Transverse colon (tissue), 4 donors: ENCODE measurements at regions not wholly inside any gene's neighbourhood (a gene's known extent, or its start where the extent isn't known, plus 50 kb on each side); places are given as distances from the start of the nearest gene placed in this dataset.

Source experiments
- DNase-seq: peaks from one replicate; pipeline ENCODE4 v3.0.0-alpha.2; 2019
- H3K27ac ChIP-seq, 4 donors: fragments of 200-600 bp; sonication (generic); 2 replicates each; pipeline ENCODE4 v1.5.1; 2016 to 2018; ENCODE audit warnings: inconsistent platforms in 4 of 4
- H3K27me3 ChIP-seq: fragments of 200-600 bp; sonication (generic); 2 replicates; pipeline ENCODE4 v1.5.1; 2017; ENCODE audit warnings: inconsistent platforms
- H3K36me3 ChIP-seq, 4 donors: fragments of 200-600 bp; sonication (generic); 2 replicates each; pipeline ENCODE4 v1.5.1; 2017 to 2019; ENCODE audit warnings: inconsistent platforms in 4 of 4
- H3K4me1 ChIP-seq, 4 donors: fragments of 200-600 bp; sonication (generic); 2 replicates each; pipeline ENCODE4 v1.5.1; 2017 to 2020; ENCODE audit warnings: inconsistent platforms in 4 of 4
- H3K4me3 ChIP-seq, 4 donors: fragments of 200-600 bp; sonication (generic); 1 replicate in 1 of 4; 2 replicates in 3 of 4; pipeline versions ENCODE4 v1.5.1 to v1.6.1; 2017 to 2019; ENCODE audit warnings: inconsistent platforms in 4 of 4
- H3K9me3 ChIP-seq, 2 donors: fragments of 200-600 bp; sonication (generic); 2 replicates each; pipeline ENCODE4 v1.5.1; 2017 to 2019; ENCODE audit warnings: inconsistent platforms in 2 of 2
- CTCF ChIP-seq, 5 experiments: fragments of 200-600 bp in 3 of 5; fragments of 450-650 bp in 2 of 5; sonication (generic) in 3 of 5; IDR thresholded peaks; 1 replicate in 2 of 5; 2 replicates in 3 of 5; pipeline ENCODE4 v1.5.1; 2016 to 2017; ENCODE audit warnings: antibody characterized with exemption in 5 of 5, inconsistent platforms in 3 of 5, mild to moderate bottlenecking in 2 of 5, moderate library complexity in 1 of 5
- EP300 ChIP-seq: sonication (generic); formaldehyde crosslinking; IDR thresholded peaks from one replicate; pipeline ENCODE4 v1.6.1; 2017; ENCODE audit warnings: antibody characterized with exemption, low read depth
- POLR2A ChIP-seq: fragments of 450-650 bp; IDR thresholded peaks from one replicate; pipeline ENCODE4 v1.6.1; 2016; ENCODE audit warnings: antibody characterized with exemption, mild to moderate bottlenecking, moderate library complexity
- POLR2AphosphoS5 ChIP-seq, 3 donors: sonication (generic); formaldehyde crosslinking; IDR thresholded peaks; one replicate each; pipeline ENCODE4 v1.6.1; 2016; ENCODE audit warnings: antibody characterized with exemption in 3 of 3
- WGBS, 2 donors: methylation state at CpG; one replicate each; pipeline ENCODE4 v1.1.5; 2018; ENCODE audit warnings: low coverage in 1 of 2; 5-methylcytosine and 5-hydroxymethylcytosine counted together
- in situ Hi-C, 4 donors: fragments of 200-750 bp; cut with MboI; loops; one replicate each; pipeline versions ENCODE4 v1.15.0 to v1.15.1; 2017; ENCODE audit warnings: low sequenced_read_pairs in 3 of 4, low pct_ligation_motif_present in 1 of 4, low pct_unique_long_range_greater_than_20kb in 1 of 4
- intact Hi-C: fragments of 100-400 bp; cut with DNase I; formaldehyde crosslinking; loops from one replicate; pipeline ENCODE4 v1.15.1; 2023; ENCODE audit warnings: low total_unique reads

DNA sequence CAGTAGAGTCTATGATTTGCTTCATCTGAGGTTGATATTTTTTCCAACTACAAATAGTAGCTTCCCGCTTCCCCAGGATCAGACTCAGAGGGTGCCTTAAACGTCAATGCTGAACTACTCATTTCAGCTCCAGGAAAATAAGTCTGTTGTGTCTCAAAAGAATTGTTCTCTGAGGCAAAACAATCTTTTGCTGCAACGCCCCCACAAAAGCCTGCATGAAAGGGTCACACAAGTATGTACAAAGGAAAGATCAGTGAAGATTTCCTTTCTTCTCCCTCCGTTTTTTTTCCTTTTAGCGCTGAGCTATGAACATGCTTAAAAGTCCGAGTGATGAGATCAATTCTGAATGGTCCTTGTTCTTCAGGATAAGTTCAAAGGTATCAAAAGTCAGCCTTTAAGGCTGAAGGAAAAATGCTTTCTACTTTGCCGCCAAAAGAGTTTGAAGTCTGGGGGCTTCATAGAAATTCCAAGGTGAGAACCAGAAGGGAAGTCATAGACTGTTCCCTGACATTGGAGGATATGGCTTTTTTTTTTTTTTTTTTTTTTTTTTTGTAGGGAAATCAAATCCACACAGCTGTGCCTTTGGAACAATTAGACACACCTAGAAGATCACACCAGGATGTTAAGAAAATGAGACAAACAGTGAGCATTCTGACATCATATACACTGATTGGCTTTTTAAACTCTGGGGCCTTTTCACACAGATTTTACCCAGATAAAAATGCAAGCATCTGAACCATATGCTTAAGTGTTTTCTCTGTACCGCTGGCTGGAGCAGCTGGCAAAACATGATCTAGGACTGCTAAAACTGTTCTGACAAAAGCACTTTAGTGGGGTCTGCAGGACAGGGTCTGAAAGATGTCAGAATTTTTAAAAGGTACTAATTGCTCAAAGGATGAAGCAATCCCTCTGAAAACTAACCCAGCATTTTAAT is 329.3 kb downstream of the ENC1 start:
- in situ Hi-C loops (no loop called here), intact Hi-C loops (no loop called here)
- H3K27me3 ChIP-seq, result no peaks in the 10 kb centered on the region
- H3K36me3 ChIP-seq, result no peaks in the 10 kb centered on the region
- H3K27ac ChIP-seq, result no peak overlapping the region
- TF ChIP-seq POLR2A (no peak), CTCF (IDR thresholded peaks at IDR 0.05) (no peak), POLR2AphosphoS5 (IDR thresholded peaks at IDR 0.05) (no peak), EP300 (no peak)
- H3K4me1 ChIP-seq, result no peaks in the 10 kb centered on the region
- H3K4me3 ChIP-seq, result no peak overlapping the region
- WGBS, 2 donors, result 78 to 81% methylated on average over 7 to 8 of the region's 8 CpGs
- no peaks in the 10 kb centered on the region for H3K9me3 ChIP-seq
- DNase-seq, result no peak

DNA sequence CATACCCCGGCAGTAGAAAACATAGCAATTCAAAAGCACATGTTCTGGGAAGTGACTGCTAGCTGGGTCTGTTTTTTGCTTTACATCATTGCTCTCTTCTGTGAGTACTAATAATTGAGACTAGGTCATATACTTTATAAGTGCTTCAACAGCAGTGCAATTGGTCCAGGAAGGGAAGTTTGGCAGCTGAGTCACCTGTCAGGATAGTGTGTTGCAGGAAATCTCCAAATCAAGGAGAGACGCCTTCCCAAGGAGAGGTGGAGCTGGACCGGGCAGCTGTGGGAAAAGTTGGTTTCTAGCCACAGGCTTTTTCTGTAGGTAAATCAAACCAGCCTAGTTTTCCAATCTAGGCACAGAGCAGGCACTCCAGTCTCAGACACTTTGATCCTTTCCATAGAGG is 330.1 kb downstream of the ENC1 start:
- WGBS, 2 donors, result 78 to 90% methylated on average over 2 to 3 of the region's 3 CpGs
- TF ChIP-seq POLR2AphosphoS5 (IDR thresholded peaks at IDR 0.05), result no peak
- TF ChIP-seq POLR2A, result no peak
- TF ChIP-seq CTCF (IDR thresholded peaks at IDR 0.05), result no peak
- no peak for TF ChIP-seq EP300
- intact Hi-C loops, result no loop called here
- no peaks in the 10 kb centered on the region for H3K4me1 ChIP-seq
- in situ Hi-C loops, result no loop called here
- no peak overlapping the region for H3K27ac ChIP-seq
- no peak overlapping the region for H3K4me3 ChIP-seq
- H3K27me3 ChIP-seq, result no peaks in the 10 kb centered on the region
- no peaks in the 10 kb centered on the region for H3K36me3 ChIP-seq
- DNase-seq, result no peak
- no peaks in the 10 kb centered on the region for H3K9me3 ChIP-seq

DNA sequence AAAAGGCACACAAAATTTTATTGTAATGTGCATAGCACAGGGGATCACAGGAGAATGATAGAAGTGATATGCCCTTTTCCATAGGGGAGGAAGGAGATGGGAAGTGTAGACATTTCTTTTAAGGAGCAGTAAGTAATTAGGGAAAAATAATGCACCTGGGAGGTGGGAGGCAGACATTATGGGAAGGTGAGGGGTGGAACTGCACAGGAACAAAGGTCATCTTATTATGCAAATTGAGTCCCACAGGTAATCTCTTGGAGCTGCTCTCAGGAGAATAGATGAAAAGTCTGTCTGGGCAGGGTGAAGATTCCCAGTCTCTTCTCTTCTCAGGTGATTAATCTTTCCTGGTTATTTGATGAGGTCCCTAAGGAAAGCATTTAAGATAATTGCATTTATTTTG is 331.5 kb downstream of the ENC1 start:
- H3K4me1 ChIP-seq, result no peaks in the 10 kb centered on the region
- DNase-seq, result no peak
- intact Hi-C loops (no loop called here), in situ Hi-C loops (no loop called here)
- TF ChIP-seq CTCF (IDR thresholded peaks at IDR 0.05) (no peak), EP300 (no peak), POLR2A (no peak), POLR2AphosphoS5 (IDR thresholded peaks at IDR 0.05) (no peak)
- H3K27ac ChIP-seq, result no peak overlapping the region
- H3K36me3 ChIP-seq, result no peaks in the 10 kb centered on the region
- no peak overlapping the region for H3K4me3 ChIP-seq
- no peaks in the 10 kb centered on the region for H3K9me3 ChIP-seq
- no peaks in the 10 kb centered on the region for H3K27me3 ChIP-seq

DNA sequence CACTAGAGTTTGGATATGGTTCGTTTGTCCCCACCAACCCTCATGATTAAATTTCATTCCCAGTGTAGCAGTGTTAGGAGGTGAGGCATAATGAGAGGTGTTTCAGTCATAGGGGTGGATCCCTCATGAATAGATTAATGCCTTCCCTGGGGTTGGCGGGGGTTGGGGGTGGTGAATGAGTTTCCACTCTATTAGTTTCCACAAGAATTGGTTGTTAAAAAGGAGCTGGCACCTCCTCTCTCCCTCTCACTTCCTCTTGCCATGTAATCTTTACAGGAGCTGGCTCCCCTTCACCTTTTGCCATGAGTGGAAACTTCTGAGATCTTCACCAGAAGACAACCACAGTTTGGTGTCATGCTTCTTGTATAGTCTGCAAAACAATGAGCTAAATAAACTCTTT is 333.7 kb downstream of the ENC1 start:
- TF ChIP-seq CTCF (IDR thresholded peaks at IDR 0.05) (no peak), EP300 (no peak), POLR2A (no peak), POLR2AphosphoS5 (IDR thresholded peaks at IDR 0.05) (no peak)
- intact Hi-C loops, result no loop called here
- Histone ChIP-seq H3K4me3 (no peak overlapping the region), H3K36me3 (no peaks in the 10 kb centered on the region), H3K4me1 (no peaks in the 10 kb centered on the region), H3K9me3 (no peaks in the 10 kb centered on the region), H3K27me3 (no peaks in the 10 kb centered on the region), H3K27ac (no peak overlapping the region)
- 67 to 79% methylated on average over 2 of the region's 2 CpGs for WGBS, 2 donors
- in situ Hi-C loops, result no loop called here
- no peak for DNase-seq
